ENCODE measurements at regions not wholly inside any gene's neighbourhood (a gene's known extent, or its start where the extent isn't known, plus 50 kb on each side); places are given as distances from the start of the nearest gene placed in this dataset.

GRCh38 chr4:188841523-188841922, 702.3 kb downstream of the TRIML1 start:
- H3K79me1 ChIP-seq (ENCODE audit: low read depth in 1 of 2, low read length in 2 of 2), result no peaks in the 10 kb centered on the region
- no peak overlapping the region for H2AK9ac ChIP-seq (replicated peaks; ENCODE audit: low read depth, low read length, poor library complexity)
- CTCF ChIA-PET, result no interaction called here
- no peak overlapping the region for H3K56ac ChIP-seq (ENCODE audit: extremely low read depth, insufficient read depth, low read length)
- dilution Hi-C loops (cut with HindIII; ENCODE audit: low sequenced_read_pairs, unreplicated experiment) (no loop called here), in situ Hi-C loops (cut with MboI; ENCODE audit: low sequenced_read_pairs) (no loop called here), intact Hi-C loops (cut with micrococcal nuclease) (no loop called here)
- no peaks in the 10 kb centered on the region for H3K27me3 ChIP-seq (ENCODE audit: control insufficient read depth, insufficient read depth, low read length)
- no peaks in the 10 kb centered on the region for H3K9me3 ChIP-seq (ENCODE audit: control insufficient read depth, insufficient read depth, low read length)
- TF ChIP-seq FOS (IDR thresholded peaks at IDR 0.05; ENCODE audit: low read depth, low read length) (no peak), NFE2L2 (IDR thresholded peaks at IDR 0.05; ENCODE audit: low read depth, low read length) (no peak)
- H2AK5ac ChIP-seq (ENCODE audit: low read depth, low read length), result no peak overlapping the region
- H2BK20ac ChIP-seq (ENCODE audit: low read depth, low read length), result peak overlapping the region; percentile 4; the same call in 1 of the 2 replicates
- H2BK5ac ChIP-seq (ENCODE audit: low read depth, low read length, poor library complexity, severe bottlenecking), result no peak overlapping the region
- no peaks in the 10 kb centered on the region for H3K36me3 ChIP-seq (ENCODE audit: control insufficient read depth, insufficient read depth, low read length)
- BruUV-seq (replicated peaks), result no TSS peak
- H3K9ac ChIP-seq (ENCODE audit: low read depth, low read length), result no peak overlapping the region
- POLR2A ChIA-PET (ENCODE audit: unreplicated experiment), result no interaction called here
- H2AFZ ChIP-seq (replicated peaks; ENCODE audit: low read length, poor library complexity), result no peak overlapping the region
- no peak overlapping the region for H3K14ac ChIP-seq (replicated peaks; ENCODE audit: low read depth, low read length)
- H2BK120ac ChIP-seq (ENCODE audit: low read depth, low read length), result no peak overlapping the region
- no peak overlapping the region for H4K5ac ChIP-seq (ENCODE audit: low read depth, low read length)
- no peak overlapping the region for H2BK15ac ChIP-seq (ENCODE audit: low read depth, low read length)
- no peak overlapping the region for H4K91ac ChIP-seq (ENCODE audit: insufficient read depth, low read depth, low read length)
- no peaks in the 10 kb centered on the region for H4K20me1 ChIP-seq (ENCODE audit: insufficient read depth, low read length)
- H3K4me3 ChIP-seq (ENCODE audit: insufficient read depth, low read depth, low read length), result no peak overlapping the region
- WGBS, 2 experiments (ENCODE audit: extremely low coverage in 2 of 2, insufficient read length in 1 of 2), result no CpG with 5 or more reads among the region's 11 CpGs
- no peak for ATAC-seq (ENCODE audit: low read depth)
- H3K4ac ChIP-seq (ENCODE audit: low read depth, low read length), result no peak overlapping the region
- H3K18ac ChIP-seq (ENCODE audit: low read depth, low read length), result no peak overlapping the region
- no peak overlapping the region for H3K27ac ChIP-seq (ENCODE audit: insufficient read depth, low read length)
- no peak overlapping the region for H4K8ac ChIP-seq (ENCODE audit: low read depth in 2 of 2, low read length in 2 of 2)
- no peak overlapping the region for H3K4me2 ChIP-seq (ENCODE audit: low read depth, low read length)
- H3K9me1 ChIP-seq (ENCODE audit: insufficient read depth, low read length), result no peaks in the 10 kb centered on the region
- H3K4me1 ChIP-seq (ENCODE audit: control insufficient read depth, insufficient read depth, low read length), result no peaks in the 10 kb centered on the region
- no peak for DNase-seq
- no peak overlapping the region for H3K23ac ChIP-seq (ENCODE audit: low read depth, low read length)

Data from IMR-90 (cell line).